OCI-LY1 (cell line): ENCODE measurements at regions not wholly inside any gene's neighbourhood (a gene's known extent, or its start where the extent isn't known, plus 50 kb on each side); places are given as distances from the start of the nearest gene placed in this dataset.
"Not testable (repeated sequence)": the region's sequence is repeated elsewhere in the genome, so short reads cannot be mapped to it uniquely, and the experiment has no call there.

Source experiments
- H2AFZ ChIP-seq: fragments of 200-600 bp; sonication (generic), shearing (Covaris generic); 2 replicates; pipeline ENCODE4 v1.6.0; 2014; ENCODE audit warnings: antibody characterized with exemption, mild to moderate bottlenecking, low read length
- H3F3A ChIP-seq: fragments of 200-600 bp; sonication (generic), shearing (Covaris generic); 2 replicates; pipeline ENCODE4 v1.6.0; 2014; ENCODE audit warnings: mild to moderate bottlenecking, antibody characterized with exemption, low read length, moderate library complexity; ENCODE audit not compliant: insufficient read depth
- H3K27ac ChIP-seq: fragments of 200-600 bp; sonication (generic); 2 replicates; pipeline ENCODE4 v1.5.1; 2014; ENCODE audit warnings: low read length, mixed run types, mild to moderate bottlenecking, low read depth; ENCODE audit not compliant: poor library complexity, severe bottlenecking
- H3K27me3 ChIP-seq: fragments of 200-600 bp; sonication (generic); 2 replicates; pipeline ENCODE4 v1.6.0; 2014; ENCODE audit warnings: antibody characterized with exemption, mild to moderate bottlenecking, low read length, moderate library complexity; ENCODE audit not compliant: insufficient read depth
- H3K36me3 ChIP-seq: fragments of 200-600 bp; sonication (generic); 2 replicates; pipeline ENCODE4 v1.6.1; 2014; ENCODE audit warnings: mild to moderate bottlenecking, antibody characterized with exemption, low read length, moderate library complexity, mixed read lengths; ENCODE audit not compliant: insufficient read depth
- H3K4me1 ChIP-seq: fragments of 200-600 bp; sonication (generic); 2 replicates; pipeline ENCODE4 v1.5.1; 2014; ENCODE audit warnings: mild to moderate bottlenecking, low read length, moderate library complexity; ENCODE audit not compliant: insufficient read depth, severe bottlenecking
- H3K4me2 ChIP-seq: fragments of 200-600 bp; sonication (generic), shearing (Covaris generic); 2 replicates; pipeline ENCODE4 v1.6.1; 2014; ENCODE audit warnings: low read length
- H3K4me3 ChIP-seq: fragments of 200-600 bp; sonication (generic); 2 replicates; pipeline ENCODE4 v1.5.1; 2014; ENCODE audit warnings: low read length, low read depth, mild to moderate bottlenecking, mixed read lengths; ENCODE audit not compliant: poor library complexity, severe bottlenecking
- H3K79me2 ChIP-seq: fragments of 200-600 bp; shearing (Covaris generic); 2 replicates; pipeline ENCODE4 v1.6.1; 2016; ENCODE audit warnings: mixed run types, low read length, mixed read lengths; ENCODE audit not compliant: insufficient read depth
- H3K9ac ChIP-seq: fragments of 200-600 bp; sonication (generic), shearing (Covaris generic); 2 replicates; pipeline ENCODE4 v1.6.1; 2014; ENCODE audit warnings: mild to moderate bottlenecking, low read length, mixed read lengths
- H3K9me2 ChIP-seq: fragments of 200-600 bp; sonication (generic), shearing (Covaris generic); 2 replicates; pipeline ENCODE4 v1.6.1; 2014; ENCODE audit warnings: low read depth, mild to moderate bottlenecking, low read length, mixed read lengths
- H3K9me3 ChIP-seq: fragments of 200-600 bp; shearing (Covaris generic); 2 replicates; pipeline ENCODE4 v1.6.1; 2014; ENCODE audit warnings: low read length, mixed read lengths
- H4K20me1 ChIP-seq: fragments of 200-600 bp; sonication (generic), shearing (Covaris generic); 2 replicates; pipeline ENCODE4 v1.6.0; 2016; ENCODE audit warnings: mild to moderate bottlenecking, low read length; ENCODE audit not compliant: insufficient read depth
- CTCF ChIP-seq: fragments of 200-600 bp; sonication (generic), shearing (Covaris generic); IDR thresholded peaks from 2 replicates; pipeline ENCODE4 v1.5.1; 2017; ENCODE audit warnings: mild to moderate bottlenecking, antibody characterized with exemption, low read length, moderate library complexity, mixed read lengths
- EZH2 ChIP-seq: fragments of 200-600 bp; sonication (generic), shearing (Covaris generic); IDR thresholded peaks from 2 replicates; pipeline ENCODE4 v1.8.0; 2017; ENCODE audit warnings: borderline replicate concordance, mixed run types, mild to moderate bottlenecking, antibody characterized with exemption, low read length, moderate library complexity, mixed read lengths

GRCh38 chr20:25848222-25848621 is 151.6 kb upstream of the ZNF337 start:
- Histone ChIP-seq H3K36me3 (no peaks in the 10 kb centered on the region), H3K9ac (no peak overlapping the region), H3K4me1 (no peaks in the 10 kb centered on the region)

GRCh38 chr20:25844640-25845039 is 148.0 kb upstream of the ZNF337 start:
- H3K4me1 ChIP-seq, H3K27me3 ChIP-seq, H3K79me2 ChIP-seq, H3K9me2 ChIP-seq, H3F3A ChIP-seq, H3K9ac ChIP-seq, H3K27ac ChIP-seq, H3K36me3 ChIP-seq, H3K9me3 ChIP-seq, H4K20me1 ChIP-seq, H3K4me2 ChIP-seq, H3K4me3 ChIP-seq, H2AFZ ChIP-seq: not testable (repeated sequence)

More at GRCh38 chr20:25848222-25848621, 151.6 kb upstream of the ZNF337 start:
- Histone ChIP-seq H3K27me3 (no peaks in the 10 kb centered on the region), H3K27ac (no peak overlapping the region), H3K79me2 (no peaks in the 10 kb centered on the region), H2AFZ (no peak overlapping the region), H3K9me2 (no peaks in the 10 kb centered on the region), H3F3A (no peaks in the 10 kb centered on the region), H3K9me3 (no peaks in the 10 kb centered on the region), H3K4me2 (no peak overlapping the region), H4K20me1 (no peaks in the 10 kb centered on the region), H3K4me3 (no peak overlapping the region)
- no peak for TF ChIP-seq CTCF
- TF ChIP-seq EZH2, result no peak

- H3K4me1 ChIP-seq, H3K9me3 ChIP-seq, H3K9me2 ChIP-seq, H3K9ac ChIP-seq, H3F3A ChIP-seq, H3K36me3 ChIP-seq, H3K27me3 ChIP-seq, H2AFZ ChIP-seq, H3K4me3 ChIP-seq, H4K20me1 ChIP-seq, H3K27ac ChIP-seq, H3K4me2 ChIP-seq, H3K79me2 ChIP-seq: not testable (repeated sequence)
These were observed 116.9 kb upstream of the ZNF337 start for GRCh38 chr20:25813511-25813910.

- not testable (repeated sequence) for H3K79me2 ChIP-seq, H4K20me1 ChIP-seq, H3K27me3 ChIP-seq, H3K4me2 ChIP-seq, H2AFZ ChIP-seq, H3K36me3 ChIP-seq, H3K4me3 ChIP-seq, H3K9ac ChIP-seq, H3K27ac ChIP-seq, H3K9me3 ChIP-seq, H3F3A ChIP-seq, H3K4me1 ChIP-seq, H3K9me2 ChIP-seq
These were observed 101.7 kb upstream of the ZNF337 start for GRCh38 chr20:25798174-25798993.

GRCh38 chr20:25797062-25797461 is 100.4 kb upstream of the ZNF337 start:
- not testable (repeated sequence) for H3K27me3 ChIP-seq, H3K4me3 ChIP-seq, H3K36me3 ChIP-seq, H3K79me2 ChIP-seq, H3K4me1 ChIP-seq, H3K4me2 ChIP-seq, H3K9ac ChIP-seq, H3K9me3 ChIP-seq, H2AFZ ChIP-seq, H4K20me1 ChIP-seq, H3F3A ChIP-seq, H3K9me2 ChIP-seq, H3K27ac ChIP-seq

- not testable (repeated sequence) for H3K4me3 ChIP-seq
These were observed 80.6 kb upstream of the ZNF337 start for GRCh38 chr20:25777241-25777640.

GRCh38 chr20:25774711-25775110 is 78.1 kb upstream of the ZNF337 start:
- H3K36me3 ChIP-seq, H2AFZ ChIP-seq, H3K9ac ChIP-seq: not testable (repeated sequence)

More at GRCh38 chr20:25777241-25777640, 80.6 kb upstream of the ZNF337 start:
- H3K9ac ChIP-seq, H3K4me2 ChIP-seq, H3K27ac ChIP-seq, H3K79me2 ChIP-seq, H4K20me1 ChIP-seq, H3K27me3 ChIP-seq, H3K36me3 ChIP-seq, H2AFZ ChIP-seq, H3F3A ChIP-seq, H3K9me2 ChIP-seq, H3K9me3 ChIP-seq, H3K4me1 ChIP-seq: not testable (repeated sequence)

More at GRCh38 chr20:25774711-25775110, 78.1 kb upstream of the ZNF337 start:
- not testable (repeated sequence) for H3K27ac ChIP-seq, H3K79me2 ChIP-seq, H3K9me3 ChIP-seq, H3K4me2 ChIP-seq, H3K9me2 ChIP-seq, H4K20me1 ChIP-seq, H3F3A ChIP-seq, H3K27me3 ChIP-seq, H3K4me3 ChIP-seq, H3K4me1 ChIP-seq
